NT2/D1 (cell line): ENCODE measurements at regions not wholly inside any gene's neighbourhood (a gene's known extent, or its start where the extent isn't known, plus 50 kb on each side); places are given as distances from the start of the nearest gene placed in this dataset.

Experiments used
- YY1 ChIP-seq: IDR thresholded peaks from 2 replicates; pipeline ENCODE4 v1.6.1; 2011; ENCODE audit not compliant: insufficient read length, insufficient read depth
- ZNF274 ChIP-seq: IDR thresholded peaks from 2 replicates; pipeline ENCODE4 v1.6.1; 2011; ENCODE audit warnings: mild to moderate bottlenecking, low read depth, low read length

GRCh38 chr1:114320586-114320985 is 166.9 kb upstream of the SYT6 start:
- TF ChIP-seq YY1 (no peak), ZNF274 (no peak)
